ENCODE measurements at regions not wholly inside any gene's neighbourhood (a gene's known extent, or its start where the extent isn't known, plus 50 kb on each side); places are given as distances from the start of the nearest gene placed in this dataset.

DNA sequence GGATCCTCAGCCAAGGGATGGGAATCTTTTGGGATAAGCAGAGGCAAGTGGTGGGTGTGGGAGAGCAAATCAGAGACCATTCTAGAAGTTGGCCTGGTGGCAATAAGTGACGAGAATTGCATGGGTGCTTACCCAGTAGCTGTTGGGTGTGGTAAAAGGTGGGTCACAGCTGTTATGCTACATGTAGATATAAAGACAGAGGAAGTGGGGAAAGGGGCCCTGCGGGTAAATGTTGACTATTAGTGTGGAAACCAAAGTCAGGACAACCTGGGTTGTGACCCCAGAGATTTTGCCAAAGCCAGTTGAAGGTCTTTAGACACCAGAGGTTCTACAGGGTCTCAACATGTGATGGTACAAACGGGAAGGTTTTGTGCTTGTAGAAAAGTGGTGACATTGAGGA is 443.6 kb upstream of the HNRNPA3 start:
- TF ChIP-seq, protein P1, sequence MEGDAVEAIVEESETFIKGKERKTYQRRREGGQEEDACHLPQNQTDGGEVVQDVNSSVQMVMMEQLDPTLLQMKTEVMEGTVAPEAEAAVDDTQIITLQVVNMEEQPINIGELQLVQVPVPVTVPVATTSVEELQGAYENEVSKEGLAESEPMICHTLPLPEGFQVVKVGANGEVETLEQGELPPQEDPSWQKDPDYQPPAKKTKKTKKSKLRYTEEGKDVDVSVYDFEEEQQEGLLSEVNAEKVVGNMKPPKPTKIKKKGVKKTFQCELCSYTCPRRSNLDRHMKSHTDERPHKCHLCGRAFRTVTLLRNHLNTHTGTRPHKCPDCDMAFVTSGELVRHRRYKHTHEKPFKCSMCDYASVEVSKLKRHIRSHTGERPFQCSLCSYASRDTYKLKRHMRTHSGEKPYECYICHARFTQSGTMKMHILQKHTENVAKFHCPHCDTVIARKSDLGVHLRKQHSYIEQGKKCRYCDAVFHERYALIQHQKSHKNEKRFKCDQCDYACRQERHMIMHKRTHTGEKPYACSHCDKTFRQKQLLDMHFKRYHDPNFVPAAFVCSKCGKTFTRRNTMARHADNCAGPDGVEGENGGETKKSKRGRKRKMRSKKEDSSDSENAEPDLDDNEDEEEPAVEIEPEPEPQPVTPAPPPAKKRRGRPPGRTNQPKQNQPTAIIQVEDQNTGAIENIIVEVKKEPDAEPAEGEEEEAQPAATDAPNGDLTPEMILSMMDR (conservative IDR thresholded peaks at IDR 0.05 in 1 of 2, IDR thresholded peaks at IDR 0.05 in 1 of 2; ENCODE audit: extremely low read depth in 1 of 2, insufficient read depth in 1 of 2, low read depth in 1 of 2, low read length in 2 of 2), result no peak
- TF ChIP-seq EZH2 (IDR thresholded peaks at IDR 0.05; ENCODE audit: borderline replicate concordance, low read length), result no peak
